Aorta (tissue), 5 donors: ENCODE measurements at regions not wholly inside any gene's neighbourhood (a gene's known extent, or its start where the extent isn't known, plus 50 kb on each side); places are given as distances from the start of the nearest gene placed in this dataset.

ENCODE experiments used
- ATAC-seq: fragments of 200-7000 bp; cut with Tn5 transposase; one replicate; pipeline ENCODE4 v1.9.1; 2022; ENCODE audit warnings: moderate library complexity; ENCODE audit not compliant: low FRiP score
- DNase-seq, 2 donors: peaks; one replicate each; pipeline ENCODE4 v3.0.0-alpha.2; 2020
- H3K27ac ChIP-seq, 2 donors: one replicate each; pipeline ENCODE4 v1.5.1; 2013; ENCODE audit warnings: low read length in 2 of 2, mild to moderate bottlenecking in 2 of 2, moderate library complexity in 2 of 2, control low read depth in 1 of 2, inconsistent platforms in 1 of 2, low read depth in 1 of 2
- H3K27me3 ChIP-seq, 2 donors: one replicate each; pipeline ENCODE4 v1.6.1; 2013; ENCODE audit warnings: control low read depth in 1 of 2, low read length in 1 of 2, mild to moderate bottlenecking in 1 of 2, moderate library complexity in 1 of 2; ENCODE audit not compliant: insufficient read depth in 2 of 2, control insufficient read depth in 1 of 2
- H3K36me3 ChIP-seq, 2 donors: one replicate each; pipeline ENCODE4 v1.6.1; 2013; ENCODE audit warnings: control low read depth in 1 of 2, low read length in 1 of 2, mild to moderate bottlenecking in 1 of 2; ENCODE audit not compliant: insufficient read depth in 2 of 2, control insufficient read depth in 1 of 2
- H3K4me1 ChIP-seq, 2 donors: one replicate each; pipeline ENCODE4 v1.6.1; 2013; ENCODE audit warnings: low read length in 2 of 2, control low read depth in 1 of 2, mild to moderate bottlenecking in 1 of 2, moderate library complexity in 1 of 2; ENCODE audit not compliant: insufficient read depth in 2 of 2, control insufficient read depth in 1 of 2
- H3K4me3 ChIP-seq, 2 donors: one replicate each; pipeline ENCODE4 v1.5.1; 2013; ENCODE audit warnings: low read length in 2 of 2, control low read depth in 1 of 2, mild to moderate bottlenecking in 1 of 2
- H3K9me3 ChIP-seq: one replicate; pipeline ENCODE4 v1.6.1; 2013; ENCODE audit warnings: mild to moderate bottlenecking, low read length; ENCODE audit not compliant: control insufficient read depth
- WGBS, 2 donors: extraction: QIAGEN DNeasy Blood & Tissue Kit; methylation state at CpG; one replicate each; pipeline ENCODE4 v1.1.7; 2013; 5-methylcytosine and 5-hydroxymethylcytosine counted together
- intact Hi-C, 2 donors: fragments of 100-400 bp; cut with DNase I; formaldehyde crosslinking; loops; one replicate each; pipeline versions ENCODE4 v1.14.2 to v1.15.0; 2022
- donor health status: healthy with polysubstance abuse.
- donor health status: Bipolar disorder and iron deficiency.
- donor health status: DM: no; HTN: no; CAD: no.
- donor health status: DM: no; HTN: no; CAD: no.
- donor health status: DM: yes; HTN: yes; CAD: no.

GRCh38 chr16:7278636-7279035 is 54.0 kb upstream of the RBFOX1 start:
- WGBS, 2 donors: 50 to 57% methylated on average over 4 of the region's 4 CpGs
- intact Hi-C loops: no loop called here
- peaks cover 2% of the 10 kb centered on the region for H3K9me3 ChIP-seq
- DNase-seq: no peak
- H3K4me1 ChIP-seq: no peaks in the 10 kb centered on the region
- H3K27ac ChIP-seq: no peak overlapping the region
- ATAC-seq: no peak
- no peaks in the 10 kb centered on the region for H3K36me3 ChIP-seq
- H3K27me3 ChIP-seq: no peaks in the 10 kb centered on the region
- no peak overlapping the region for H3K4me3 ChIP-seq

- no peaks in the 10 kb centered on the region for H3K9me3 ChIP-seq
- H3K4me3 ChIP-seq: no peak overlapping the region
- WGBS, 2 donors: 65 to 70% methylated on average over 4 of the region's 4 CpGs
- no peak overlapping the region for H3K27ac ChIP-seq
- no peaks in the 10 kb centered on the region for H3K27me3 ChIP-seq
- intact Hi-C loops: no loop called here
- no peak for ATAC-seq
- H3K4me1 ChIP-seq: no peaks in the 10 kb centered on the region
- no peaks in the 10 kb centered on the region for H3K36me3 ChIP-seq
- no peak for DNase-seq
Observed at GRCh38 chr16:7272567-7273158, 60.0 kb upstream of the RBFOX1 start.

- no peaks in the 10 kb centered on the region for H3K27me3 ChIP-seq
- H3K36me3 ChIP-seq: no peaks in the 10 kb centered on the region
- no peak for DNase-seq
- ATAC-seq: no peak
- intact Hi-C loops: no loop called here
- no peak overlapping the region for H3K27ac ChIP-seq
- H3K9me3 ChIP-seq: no peaks in the 10 kb centered on the region
- 52 to 73% methylated on average over 5 of the region's 5 CpGs for WGBS, 2 donors
- no peaks in the 10 kb centered on the region for H3K4me1 ChIP-seq
- H3K4me3 ChIP-seq: no peak overlapping the region
Observed at GRCh38 chr16:7271486-7271885, 61.2 kb upstream of the RBFOX1 start.

- no peak overlapping the region for H3K27ac ChIP-seq
- H3K4me1 ChIP-seq: no peaks in the 10 kb centered on the region
- no peaks in the 10 kb centered on the region for H3K9me3 ChIP-seq
- DNase-seq (no peak), ATAC-seq (no peak)
- 41 to 61% methylated on average over 3 of the region's 3 CpGs for WGBS, 2 donors
- no peaks in the 10 kb centered on the region for H3K36me3 ChIP-seq
- intact Hi-C loops: no loop called here
- H3K27me3 ChIP-seq: no peaks in the 10 kb centered on the region
- H3K4me3 ChIP-seq: no peak overlapping the region
Observed at GRCh38 chr16:7270823-7271222, 61.8 kb upstream of the RBFOX1 start.

- Histone ChIP-seq H3K27me3 (no peaks in the 10 kb centered on the region), H3K27ac (no peak overlapping the region), H3K9me3 (no peaks in the 10 kb centered on the region), H3K36me3 (no peaks in the 10 kb centered on the region), H3K4me3 (no peak overlapping the region), H3K4me1 (no peaks in the 10 kb centered on the region)
- ATAC-seq: no peak
- no peak for DNase-seq
- intact Hi-C loops: no loop called here
- WGBS, 2 donors: 49 to 64% methylated on average over 4 of the region's 4 CpGs
Observed at GRCh38 chr16:7270006-7270405, 62.6 kb upstream of the RBFOX1 start.

GRCh38 chr16:7268182-7268581 is 64.5 kb upstream of the RBFOX1 start:
- H3K4me1 ChIP-seq: no peaks in the 10 kb centered on the region
- H3K27ac ChIP-seq: no peak overlapping the region
- ATAC-seq (no peak), DNase-seq (no peak)
- no peak overlapping the region for H3K4me3 ChIP-seq
- no peaks in the 10 kb centered on the region for H3K9me3 ChIP-seq
- intact Hi-C loops: no loop called here
- H3K27me3 ChIP-seq: no peaks in the 10 kb centered on the region
- no peaks in the 10 kb centered on the region for H3K36me3 ChIP-seq
- 7 to 9% methylated on average over 6 of the region's 6 CpGs for WGBS, 2 donors

- Histone ChIP-seq H3K4me3 (no peak overlapping the region), H3K27ac (no peak overlapping the region), H3K9me3 (no peaks in the 10 kb centered on the region), H3K4me1 (no peaks in the 10 kb centered on the region), H3K27me3 (no peaks in the 10 kb centered on the region), H3K36me3 (no peaks in the 10 kb centered on the region)
- no peak for DNase-seq
- 83 to 84% methylated on average over 11 of the region's 11 CpGs for WGBS, 2 donors
- intact Hi-C loops: no loop called here
- ATAC-seq: no peak
Observed at GRCh38 chr16:7257016-7257415, 75.6 kb upstream of the RBFOX1 start.

GRCh38 chr16:7246578-7246977 is 86.1 kb upstream of the RBFOX1 start:
- WGBS, 2 donors: 33 to 36% methylated on average over 6 of the region's 6 CpGs
- H3K27ac ChIP-seq: no peak overlapping the region
- intact Hi-C loops: no loop called here

GRCh38 chr16:7239547-7239946 is 93.1 kb upstream of the RBFOX1 start:
- Histone ChIP-seq H3K36me3 (no peaks in the 10 kb centered on the region), H3K27me3 (no peaks in the 10 kb centered on the region), H3K4me3 (no peak overlapping the region), H3K4me1 (no peaks in the 10 kb centered on the region), H3K9me3 (peaks cover under 1% of the 10 kb centered on the region), H3K27ac (no peak overlapping the region)
- whole genome bisulfite sequencing, 2 donors: 77 to 86% methylated on average over 2 of the region's 2 CpGs
- intact Hi-C loops: no loop called here
- DNase-seq (no peak), ATAC-seq (no peak)

More at GRCh38 chr16:7246578-7246977, 86.1 kb upstream of the RBFOX1 start:
- Histone ChIP-seq H3K4me3 (no peak overlapping the region), H3K36me3 (no peaks in the 10 kb centered on the region), H3K27me3 (no peaks in the 10 kb centered on the region), H3K9me3 (peaks cover 1% of the 10 kb centered on the region), H3K4me1 (no peaks in the 10 kb centered on the region)
- ATAC-seq (no peak), DNase-seq (no peak)
